Stimulated activated CD4-positive, alpha-beta T cell treated with anti-CD3 and anti-CD28 coated beads, Interleukin-12 subunit alpha, Interleukin-12 subunit beta, amount 100 ng/mL, for 4 hours (primary cell): ENCODE measurements at regions not wholly inside any gene's neighbourhood (a gene's known extent, or its start where the extent isn't known, plus 50 kb on each side); places are given as distances from the start of the nearest gene placed in this dataset.

Source experiments
- DNase-seq: peaks from one replicate; pipeline ENCODE4 v3.0.0-alpha.2; 2020

DNA sequence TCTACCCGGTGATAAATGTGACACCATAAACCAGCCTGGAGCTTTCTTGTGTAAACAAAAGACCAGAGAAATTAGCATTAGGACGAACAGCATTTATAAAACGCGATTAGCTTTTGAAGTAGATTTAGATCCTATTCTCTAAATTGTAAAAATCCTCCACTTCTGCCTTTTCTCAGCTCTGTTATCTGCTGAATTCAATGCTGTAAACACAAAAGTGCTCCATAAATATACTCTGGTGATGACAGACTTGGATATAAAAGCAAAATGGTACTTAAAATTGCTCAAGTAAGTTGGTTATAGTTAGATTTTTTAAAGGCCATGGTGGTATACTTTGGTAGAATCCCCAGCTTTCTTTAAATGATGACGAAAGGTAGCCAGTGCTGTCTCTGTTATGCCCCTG, 114.6 kb upstream of the RMST start:
- no peak for DNase-seq

DNA sequence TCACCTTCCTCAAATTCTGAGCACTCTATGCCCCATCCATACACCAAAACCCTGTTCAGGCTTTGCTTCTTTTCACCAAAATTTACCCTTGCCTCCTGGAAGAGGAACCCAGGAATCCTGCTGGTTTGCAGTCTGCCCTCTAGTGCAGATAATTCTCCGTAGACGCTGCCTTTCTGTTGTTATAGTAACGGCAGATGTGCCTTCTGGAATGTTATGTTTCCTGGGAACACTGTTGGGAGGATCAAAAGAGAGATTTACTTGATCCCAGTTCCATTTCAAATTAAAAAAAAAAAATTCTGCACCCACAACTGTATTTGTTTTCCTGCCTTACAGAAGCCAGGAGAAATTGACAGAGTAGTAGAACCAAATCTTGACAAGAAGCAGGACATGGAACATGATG, 104.2 kb upstream of the RMST start:
- no peak for DNase-seq

DNA sequence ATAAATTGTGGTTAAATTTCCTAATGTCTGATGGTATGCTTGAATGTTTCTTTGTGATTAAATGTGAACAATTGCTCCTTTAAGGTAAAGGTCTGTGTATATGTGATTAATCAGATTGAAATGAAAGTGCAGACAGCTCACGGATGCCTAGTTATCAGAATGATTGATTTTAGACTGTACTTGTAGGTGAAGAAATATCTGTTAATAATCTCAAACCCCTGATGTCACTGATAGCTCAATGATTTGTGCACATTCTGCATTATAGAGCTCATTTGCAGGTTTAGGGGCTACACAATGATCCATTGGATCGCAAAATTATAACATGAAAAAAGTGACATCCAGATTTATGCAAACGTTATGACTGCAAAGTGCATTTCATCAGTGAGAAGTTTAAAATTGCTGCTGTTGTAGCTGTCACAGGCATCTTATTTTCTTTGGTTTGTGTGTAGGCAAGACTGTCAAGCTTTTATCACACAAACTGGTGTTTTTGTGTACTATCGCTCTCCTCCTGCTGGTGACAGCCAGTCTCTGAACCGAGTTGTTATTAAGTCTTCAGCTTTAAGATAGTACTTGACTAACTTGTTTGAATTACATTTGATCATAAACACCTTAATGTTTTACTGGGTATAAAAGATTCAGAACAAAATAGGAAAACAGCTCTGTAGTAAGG, 103.4 kb upstream of the RMST start:
- DNase-seq: no peak

DNA sequence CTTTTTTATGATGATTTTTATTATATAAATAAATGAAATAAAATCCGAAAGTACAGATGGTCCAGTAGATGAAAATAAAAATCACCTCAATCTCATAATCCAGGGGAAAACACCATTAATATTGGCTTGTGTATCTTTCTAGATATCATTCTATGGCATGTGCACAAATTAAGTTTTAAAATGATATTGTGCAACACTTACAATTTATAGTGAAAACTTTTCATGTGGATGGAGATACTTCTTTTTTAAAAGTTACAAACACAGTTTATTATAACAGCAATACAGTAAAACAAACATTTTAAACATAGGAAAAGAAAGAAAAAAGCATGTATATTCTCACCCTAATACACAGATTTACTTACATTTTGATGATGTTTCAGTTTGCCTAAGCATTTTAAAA, 98.9 kb upstream of the RMST start:
- DNase-seq: no peak

DNA sequence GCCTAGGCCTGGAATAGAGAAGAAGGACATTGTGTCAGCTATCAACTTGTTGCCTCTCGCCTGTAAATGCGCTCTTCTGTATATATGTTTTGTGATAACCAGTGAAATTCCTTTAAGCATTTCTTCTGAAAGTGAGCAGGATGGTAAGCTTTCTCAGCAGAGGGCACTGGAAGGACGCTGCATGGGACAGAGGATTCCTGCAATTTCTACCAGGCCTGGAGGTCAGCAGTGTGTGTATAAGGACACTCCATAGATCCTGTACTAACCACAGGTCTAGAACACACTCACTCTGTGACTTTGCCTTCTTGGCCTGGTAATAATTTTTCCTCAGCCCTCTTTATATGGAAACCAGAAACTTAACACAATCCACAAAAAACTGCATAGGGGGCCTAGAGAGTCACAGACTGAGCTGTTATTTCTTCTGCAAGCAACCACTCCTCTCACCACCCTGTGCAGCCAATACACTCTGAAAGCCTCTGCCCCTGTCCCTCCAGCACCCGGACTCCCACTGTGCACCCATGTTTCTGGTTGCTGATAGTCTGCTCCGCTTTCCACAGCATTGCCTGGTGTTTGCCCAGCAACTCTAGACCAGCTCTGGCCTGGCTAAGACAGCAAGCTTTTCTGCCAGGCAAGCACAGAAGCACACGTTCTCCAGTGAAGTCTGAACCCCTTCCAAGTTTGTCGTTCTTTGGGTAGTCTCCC, 94.0 kb upstream of the RMST start:
- DNase-seq: no peak

DNA sequence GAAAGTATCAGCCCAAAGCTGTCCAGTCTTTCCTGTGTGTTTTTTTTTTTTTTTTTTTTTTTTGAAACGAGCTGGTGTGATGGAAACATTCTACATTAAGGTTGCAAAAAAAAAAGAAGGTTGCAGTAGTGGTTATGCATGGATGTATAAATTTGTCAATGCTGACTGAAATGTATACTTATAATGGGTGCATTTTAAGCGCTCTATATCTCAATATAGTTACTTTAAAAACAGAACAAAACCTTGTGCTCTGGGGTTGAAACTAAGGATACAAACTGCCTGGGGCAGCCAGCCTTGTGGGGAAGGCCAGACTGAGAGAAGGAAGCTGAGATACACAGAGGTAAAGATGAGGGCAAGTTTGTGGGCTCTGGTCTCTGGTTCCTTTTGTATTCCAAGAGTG, 87.3 kb upstream of the RMST start:
- no peak for DNase-seq

DNA sequence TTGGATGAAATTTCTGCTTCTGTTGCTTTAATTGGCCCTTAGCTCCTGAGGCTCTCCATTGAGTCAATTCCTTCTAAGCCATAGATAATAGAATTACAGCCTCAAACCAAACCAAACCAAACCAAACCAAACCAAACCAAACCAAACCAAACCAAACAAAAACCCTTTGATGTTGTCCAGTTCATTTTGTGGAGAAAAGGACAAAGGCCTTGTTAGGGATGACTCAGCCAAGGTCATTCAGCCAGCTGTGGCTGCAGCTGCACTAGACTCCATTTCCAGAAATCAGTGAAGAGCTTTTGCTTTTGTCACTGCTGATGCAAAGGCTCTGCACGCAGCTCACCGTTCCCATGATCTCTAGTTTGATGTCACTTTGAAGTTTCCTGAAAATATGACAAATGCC, 82.2 kb upstream of the RMST start:
- DNase-seq: no peak

DNA sequence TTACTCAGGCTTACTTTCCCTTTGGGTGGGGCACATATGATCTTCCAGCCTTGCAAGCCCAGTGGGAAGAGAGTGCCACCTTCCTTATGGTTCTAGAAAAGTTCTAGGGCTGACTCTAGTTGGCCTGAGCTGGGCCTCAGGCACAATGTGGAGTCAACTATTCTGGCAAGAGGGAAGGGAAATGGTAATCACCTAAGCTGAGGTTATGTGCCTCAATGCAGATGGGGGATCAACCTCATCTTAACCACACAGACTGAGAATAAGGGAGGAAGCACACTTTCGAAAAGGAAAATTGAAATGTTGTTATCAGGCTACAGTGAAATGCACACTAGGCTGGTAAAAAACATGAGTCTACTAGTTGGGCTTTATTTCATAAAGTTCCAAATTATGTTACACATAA, 77.5 kb upstream of the RMST start:
- no peak for DNase-seq

DNA sequence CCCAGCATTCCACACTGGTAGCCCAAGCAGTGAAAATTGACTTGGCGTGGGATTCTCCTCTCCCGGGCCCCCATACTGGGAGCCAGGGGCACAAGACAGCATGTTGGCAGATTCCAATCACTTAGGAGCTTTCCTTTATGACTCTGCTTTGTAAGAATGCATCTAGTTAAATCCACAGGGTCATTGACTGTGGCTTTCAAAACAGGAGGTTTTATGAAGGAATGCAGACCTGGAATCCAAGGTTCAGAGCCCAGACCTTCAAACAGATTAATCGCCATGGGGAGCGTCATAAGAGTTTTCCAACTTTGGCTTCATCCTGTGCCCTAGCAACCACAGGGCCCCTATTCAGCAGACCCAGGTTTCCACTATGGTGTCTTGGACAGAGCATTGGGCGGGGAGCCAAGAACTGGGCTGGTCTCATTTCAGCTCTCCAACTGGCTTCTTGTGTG, 76.4 kb upstream of the RMST start:
- DNase-seq: no peak

DNA sequence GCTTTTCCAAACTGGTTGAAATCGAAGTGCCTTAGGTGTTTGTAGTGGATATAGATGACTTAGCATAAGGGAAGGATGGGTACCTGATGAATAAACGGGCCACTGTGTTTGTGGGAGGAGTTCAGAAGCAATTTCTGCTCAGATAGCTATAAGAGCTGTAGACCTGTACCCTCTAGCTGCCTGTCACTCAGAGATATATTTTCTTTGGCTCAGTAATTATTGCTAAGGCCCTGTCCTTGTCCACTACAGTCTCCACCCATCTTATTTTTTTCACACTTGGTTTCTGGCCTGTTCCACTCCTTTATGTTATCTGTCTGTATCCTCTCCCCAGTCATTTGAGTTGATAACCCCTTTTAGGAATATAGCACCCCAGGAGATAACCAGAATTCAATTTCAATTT, 74.8 kb upstream of the RMST start:
- DNase-seq: no peak

DNA sequence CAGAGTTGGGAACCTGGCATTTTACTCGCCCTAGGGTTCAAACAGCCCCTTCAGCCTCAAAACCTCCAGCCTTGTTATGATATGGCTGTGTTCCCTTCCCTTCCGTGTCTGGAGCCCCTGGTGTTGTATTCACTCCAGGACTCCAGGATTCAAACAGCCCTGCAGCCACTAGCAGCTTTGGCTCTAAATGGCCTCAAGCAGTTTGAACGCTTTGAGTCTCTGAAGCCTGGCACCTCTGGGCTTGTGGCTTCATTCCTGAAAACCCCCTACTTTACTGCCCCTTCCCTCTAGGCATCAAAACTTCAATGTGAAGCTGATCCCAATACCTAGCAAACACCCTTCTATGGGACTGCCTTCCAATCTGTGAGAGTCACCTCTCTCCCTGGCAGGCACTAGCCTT, 67.9 kb upstream of the RMST start:
- no peak for DNase-seq

DNA sequence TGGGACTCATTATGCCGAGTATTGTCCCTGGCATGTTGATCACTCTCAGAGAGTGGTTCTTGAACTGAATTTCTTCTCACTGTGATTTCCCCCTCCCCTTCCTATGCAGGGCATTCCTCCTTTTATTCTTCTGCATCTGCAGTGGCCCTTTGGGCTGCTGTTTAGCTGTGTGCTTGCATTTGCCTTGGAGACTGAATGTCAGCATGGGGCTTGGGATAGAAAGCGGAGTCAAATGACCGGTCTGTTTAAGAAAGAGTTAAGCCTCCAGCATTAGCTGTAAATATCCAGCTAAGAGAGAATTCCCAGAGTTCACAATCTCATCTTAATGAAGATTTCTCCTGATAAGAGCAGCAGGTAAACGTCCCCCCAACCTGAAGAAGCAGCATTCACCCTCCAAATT, 65.6 kb upstream of the RMST start:
- no peak for DNase-seq

DNA sequence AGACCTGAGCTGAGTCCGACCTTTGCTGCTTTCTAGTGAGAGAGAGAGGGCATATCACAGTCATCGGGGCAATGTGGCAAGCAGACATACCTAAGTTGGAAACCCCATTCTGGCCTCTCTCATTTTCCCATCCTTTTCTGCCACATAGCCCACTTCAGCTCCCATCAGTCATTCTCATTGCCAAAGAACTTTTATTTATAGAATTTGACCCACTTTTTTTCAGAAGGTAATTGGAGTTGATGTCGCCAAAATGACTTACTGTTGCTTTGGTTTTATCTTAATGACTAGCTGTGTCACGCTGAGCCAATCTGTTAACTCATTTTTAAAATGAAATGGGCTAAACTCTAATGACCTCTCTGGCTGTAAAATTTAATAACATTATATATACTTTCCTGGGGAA, 63.9 kb upstream of the RMST start:
- DNase-seq: no peak

DNA sequence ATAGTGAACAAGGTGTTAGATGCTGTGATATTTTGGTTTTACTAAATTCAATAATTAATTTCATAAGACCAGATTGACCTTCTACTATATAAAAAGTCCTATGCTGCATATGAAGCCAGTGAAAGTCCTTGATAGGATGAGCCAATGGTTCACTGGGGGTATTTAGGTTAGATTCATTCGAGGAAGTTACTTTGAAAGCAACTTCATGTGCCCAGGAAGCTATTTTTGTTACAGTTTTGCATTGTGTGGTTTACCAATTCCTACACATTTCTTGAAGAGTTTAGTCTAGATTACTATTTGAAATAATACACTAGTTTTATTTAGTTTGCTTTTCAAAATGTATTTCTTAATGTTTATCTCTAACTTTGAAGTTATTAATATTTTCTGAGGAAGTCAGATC, 58.5 kb upstream of the RMST start:
- DNase-seq: no peak

DNA sequence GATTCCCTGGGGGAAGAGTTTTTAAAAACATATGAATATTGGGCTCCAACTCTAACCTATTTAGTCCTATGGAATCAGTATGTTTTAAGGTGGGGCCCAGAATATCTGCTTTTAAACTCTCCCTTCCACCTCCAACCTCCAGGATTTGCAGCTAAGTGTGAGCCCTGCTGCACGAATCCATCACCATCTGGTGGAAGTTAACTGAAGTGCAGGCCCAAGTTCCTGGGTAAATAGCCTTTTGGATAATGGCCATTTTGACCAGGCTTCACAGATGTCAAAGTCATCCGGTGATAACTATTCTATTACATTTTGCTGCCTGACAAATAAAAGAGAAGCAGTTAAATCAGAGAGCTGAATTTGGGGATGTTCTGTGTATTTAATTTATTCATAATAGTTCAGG, 58.1 kb upstream of the RMST start:
- no peak for DNase-seq

DNA sequence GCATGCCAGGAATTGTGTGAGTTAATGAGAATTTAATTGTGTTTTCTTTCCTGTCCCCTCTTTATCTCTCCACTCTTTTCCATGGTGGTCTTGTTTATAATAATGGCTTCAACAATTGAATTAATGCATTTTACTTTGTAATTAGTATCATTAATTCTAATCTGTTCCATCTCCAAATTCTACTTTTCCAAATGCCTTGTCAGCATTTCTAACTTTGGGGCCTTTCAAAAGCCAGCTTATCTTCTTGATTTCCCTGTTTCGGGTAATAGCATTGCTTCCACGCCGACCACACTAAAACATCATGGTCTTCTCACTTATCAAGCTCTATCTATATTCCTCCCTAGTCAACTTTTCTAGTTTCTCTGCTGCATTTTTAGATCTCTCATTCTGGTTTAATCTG, 54.2 kb upstream of the RMST start:
- no peak for DNase-seq

DNA sequence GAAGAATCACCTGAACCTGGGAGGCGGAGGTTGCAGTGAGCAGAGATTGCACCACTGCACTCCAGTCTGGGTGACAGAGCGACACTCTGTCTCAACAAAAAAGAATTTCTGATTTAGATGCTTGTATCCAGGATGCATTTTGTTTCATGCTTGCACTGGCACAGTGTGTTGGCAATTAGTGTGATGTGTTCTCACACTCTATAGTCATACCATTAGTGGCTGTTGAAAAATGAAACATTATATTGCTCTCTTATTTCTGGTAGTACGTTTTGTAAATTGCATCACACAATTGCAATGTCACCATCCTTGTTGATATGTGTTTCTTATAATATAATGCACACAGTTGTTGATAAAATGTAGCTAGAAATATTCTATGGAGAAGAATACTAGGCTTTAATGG, 51.3 kb upstream of the RMST start:
- DNase-seq: no peak
